IMR-90 (cell line): ENCODE measurements at regions not wholly inside any gene's neighbourhood (a gene's known extent, or its start where the extent isn't known, plus 50 kb on each side); places are given as distances from the start of the nearest gene placed in this dataset.

ENCODE experiments used
- BHLHE40 ChIP-seq: fragments of 150-350 bp; IDR thresholded peaks from 2 replicates; pipeline ENCODE4 v1.6.1; 2016; ENCODE audit warnings: mild to moderate bottlenecking, low read depth, low read length
- CEBPB ChIP-seq: IDR thresholded peaks from 2 replicates; pipeline ENCODE4 v1.6.1; 2012; ENCODE audit warnings: low read depth, low read length, improper control_type of control experiment
- CHD1 ChIP-seq: IDR thresholded peaks from 2 replicates; pipeline ENCODE4 v1.6.1; 2012; ENCODE audit warnings: low read depth, low read length, improper control_type of control experiment
- CTCF ChIP-seq: conservative IDR thresholded peaks from 2 replicates; pipeline ENCODE4 v1.5.1; 2012; ENCODE audit warnings: mild to moderate bottlenecking, low read depth, low read length, improper control_type of control experiment
- FOS ChIP-seq: fragments of 150-350 bp; IDR thresholded peaks from 2 replicates; pipeline ENCODE4 v1.6.1; 2016; ENCODE audit warnings: low read depth, low read length
- MAZ ChIP-seq: IDR thresholded peaks from 2 replicates; pipeline ENCODE4 v1.6.1; 2012; ENCODE audit warnings: low read depth, mild to moderate bottlenecking, low read length, improper control_type of control experiment, moderate library complexity, borderline replicate concordance
- MXI1 ChIP-seq: IDR thresholded peaks from 2 replicates; pipeline ENCODE4 v1.6.1; 2012; ENCODE audit warnings: low read depth, mild to moderate bottlenecking, low read length, moderate library complexity, borderline replicate concordance
- NFE2L2 ChIP-seq: fragments of 150-350 bp; IDR thresholded peaks from 2 replicates; pipeline ENCODE4 v1.6.1; 2016; ENCODE audit warnings: low read depth, mild to moderate bottlenecking, low read length
- POLR2A ChIP-seq: IDR thresholded peaks from 2 replicates; pipeline ENCODE4 v1.6.1; 2012; ENCODE audit warnings: mild to moderate bottlenecking, low read depth, low read length
- RCOR1 ChIP-seq: IDR thresholded peaks from 2 replicates; pipeline ENCODE4 v1.6.1; 2012; ENCODE audit warnings: mild to moderate bottlenecking, low read length, improper control_type of control experiment; ENCODE audit not compliant: insufficient replicate concordance
- RFX5 ChIP-seq: IDR thresholded peaks from 2 replicates; pipeline ENCODE4 v1.8.0; 2012; ENCODE audit warnings: low read depth, mild to moderate bottlenecking, low read length, moderate library complexity
- USF2 ChIP-seq: fragments of 150-350 bp; IDR thresholded peaks from 2 replicates; pipeline ENCODE4 v1.6.1; 2017; ENCODE audit warnings: mild to moderate bottlenecking, antibody characterized with exemption, low read length, low read depth

DNA sequence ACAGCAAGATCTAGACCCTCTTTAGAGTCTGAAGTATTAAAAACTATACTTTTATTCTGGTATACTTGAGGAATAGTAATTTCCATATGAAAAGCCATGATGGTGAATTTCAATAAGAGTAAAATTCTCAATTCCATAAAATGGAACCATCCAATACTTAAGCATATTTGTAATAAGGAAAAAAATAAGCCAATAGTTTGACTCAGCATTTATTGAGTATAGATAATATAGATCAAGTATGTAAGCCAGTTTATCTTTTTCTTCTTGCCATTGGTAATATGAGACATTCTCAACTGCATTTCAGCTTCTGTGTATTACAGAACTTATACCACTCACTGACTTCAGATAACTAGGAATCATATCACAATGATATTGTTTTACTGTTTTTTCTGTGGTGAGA, 361.0 kb downstream of the SLCO4C1 start:
- TF ChIP-seq CTCF, result no peak
- no peak for TF ChIP-seq POLR2A
- TF ChIP-seq NFE2L2, result no peak
- TF ChIP-seq BHLHE40, result no peak
- no peak for TF ChIP-seq MXI1
- no peak for TF ChIP-seq RCOR1
- no peak for TF ChIP-seq CEBPB
- no peak for TF ChIP-seq RFX5
- TF ChIP-seq USF2, result no peak
- TF ChIP-seq FOS, result no peak
- no peak for TF ChIP-seq MAZ
- no peak for TF ChIP-seq CHD1
